Bronchial epithelial cell (primary cell): ENCODE measurements at regions not wholly inside any gene's neighbourhood (a gene's known extent, or its start where the extent isn't known, plus 50 kb on each side); places are given as distances from the start of the nearest gene placed in this dataset.

ENCODE experiments used
- DNase-seq: peaks from one replicate; pipeline ENCODE4 v3.0.0-alpha.2; 2010; ENCODE audit warnings: low read depth
- FAIRE-seq: peaks from 2 replicates; lab custom pipeline; 2011; peaks lifted over from hg19 to GRCh38; lab: Jason Lieb, UNC
- H3K27me3 ChIP-seq: 2 replicates; pipeline ENCODE4 v1.5.1; 2011; ENCODE audit warnings: low read length; ENCODE audit not compliant: control insufficient read depth, insufficient read depth
- H3K36me3 ChIP-seq: 2 replicates; pipeline ENCODE4 v1.5.1; 2011; ENCODE audit warnings: low read length; ENCODE audit not compliant: control insufficient read depth, insufficient read depth
- H3K4me3 ChIP-seq: 2 replicates; pipeline ENCODE4 v1.5.1; 2011; ENCODE audit warnings: mild to moderate bottlenecking, low read depth, low read length, control low read depth
- TF ChIP-seq, protein P1 (sequence below): IDR thresholded peaks from 2 replicates; pipeline ENCODE4 v1.5.1; 2011; ENCODE audit warnings: mild to moderate bottlenecking, moderate library complexity, low read length, control low read depth, inconsistent platforms; ENCODE audit not compliant: insufficient read depth, severe bottlenecking

DNA sequence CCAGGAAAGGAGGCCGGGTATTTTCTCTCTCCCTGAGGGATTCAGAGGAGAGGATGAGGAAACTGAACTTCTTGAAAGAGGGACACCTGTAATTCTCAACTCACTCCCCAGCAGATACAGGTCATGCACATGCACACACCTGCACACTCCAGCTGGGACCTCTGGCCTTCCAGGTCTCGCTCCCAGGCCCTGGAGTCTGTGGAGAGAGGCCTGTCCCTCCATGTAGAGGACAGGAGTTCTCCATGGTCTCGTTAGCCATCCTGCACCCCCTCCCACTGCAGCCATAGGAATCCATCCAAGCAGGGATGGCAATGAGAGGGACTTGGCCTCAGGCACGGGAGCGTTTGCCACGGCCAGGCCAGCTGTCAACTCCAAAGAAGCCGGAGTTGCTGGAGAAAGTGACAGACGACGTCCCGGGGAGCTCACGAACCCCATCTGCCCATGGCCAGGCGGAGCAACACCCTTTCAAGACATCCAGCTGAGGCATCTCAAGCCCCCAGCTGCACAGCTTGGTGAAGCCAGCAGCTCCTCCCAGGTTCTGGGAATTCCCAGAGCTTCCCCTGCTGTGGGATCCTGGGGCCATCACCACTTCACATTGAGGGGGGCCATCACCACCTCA is 223.3 kb downstream of the UACA start:
- Histone ChIP-seq H3K27me3 (peaks cover 34% of the 10 kb centered on the region), H3K36me3 (no peaks in the 10 kb centered on the region), H3K4me3 (no peak overlapping the region)
- DNase-seq (no peak), FAIRE-seq (no peak)
- TF ChIP-seq, protein P1, sequence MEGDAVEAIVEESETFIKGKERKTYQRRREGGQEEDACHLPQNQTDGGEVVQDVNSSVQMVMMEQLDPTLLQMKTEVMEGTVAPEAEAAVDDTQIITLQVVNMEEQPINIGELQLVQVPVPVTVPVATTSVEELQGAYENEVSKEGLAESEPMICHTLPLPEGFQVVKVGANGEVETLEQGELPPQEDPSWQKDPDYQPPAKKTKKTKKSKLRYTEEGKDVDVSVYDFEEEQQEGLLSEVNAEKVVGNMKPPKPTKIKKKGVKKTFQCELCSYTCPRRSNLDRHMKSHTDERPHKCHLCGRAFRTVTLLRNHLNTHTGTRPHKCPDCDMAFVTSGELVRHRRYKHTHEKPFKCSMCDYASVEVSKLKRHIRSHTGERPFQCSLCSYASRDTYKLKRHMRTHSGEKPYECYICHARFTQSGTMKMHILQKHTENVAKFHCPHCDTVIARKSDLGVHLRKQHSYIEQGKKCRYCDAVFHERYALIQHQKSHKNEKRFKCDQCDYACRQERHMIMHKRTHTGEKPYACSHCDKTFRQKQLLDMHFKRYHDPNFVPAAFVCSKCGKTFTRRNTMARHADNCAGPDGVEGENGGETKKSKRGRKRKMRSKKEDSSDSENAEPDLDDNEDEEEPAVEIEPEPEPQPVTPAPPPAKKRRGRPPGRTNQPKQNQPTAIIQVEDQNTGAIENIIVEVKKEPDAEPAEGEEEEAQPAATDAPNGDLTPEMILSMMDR: no peak

- H3K27me3 ChIP-seq: peaks cover 35% of the 10 kb centered on the region
- DNase-seq (no peak), FAIRE-seq (no peak)
- TF ChIP-seq, protein P1: no peak
- no peaks in the 10 kb centered on the region for H3K36me3 ChIP-seq
- no peak overlapping the region for H3K4me3 ChIP-seq
These were observed 223.9 kb downstream of the UACA start for GRCh38 chr15:70539409-70539808.

DNA sequence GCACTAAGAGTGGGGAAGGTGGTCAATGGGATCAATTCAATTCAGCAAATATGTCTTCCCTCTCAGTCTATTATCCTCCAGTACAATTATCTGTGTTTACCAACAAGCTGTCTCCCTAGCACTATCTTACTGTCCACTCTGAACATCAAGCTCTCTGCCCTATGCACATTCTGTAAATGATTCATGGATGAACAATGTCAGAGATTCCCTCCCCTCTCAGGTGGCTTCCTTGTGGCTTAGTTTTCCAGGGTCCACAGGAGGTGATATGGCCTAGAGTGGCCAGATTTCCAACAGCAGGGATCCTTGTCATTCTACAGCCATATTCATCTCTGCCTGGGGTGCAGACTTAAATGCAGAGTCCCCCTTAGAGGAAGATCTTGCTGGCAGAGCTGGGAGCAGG is 225.1 kb downstream of the UACA start:
- FAIRE-seq: no peak
- H3K4me3 ChIP-seq: no peak overlapping the region
- H3K36me3 ChIP-seq: no peaks in the 10 kb centered on the region
- DNase-seq: no peak
- H3K27me3 ChIP-seq: peaks cover 35% of the 10 kb centered on the region
- TF ChIP-seq, protein P1: no peak

- TF ChIP-seq, protein P1: no peak
- FAIRE-seq: no peak
- H3K4me3 ChIP-seq: no peak overlapping the region
- no peaks in the 10 kb centered on the region for H3K36me3 ChIP-seq
- DNase-seq: no peak
- H3K27me3 ChIP-seq: peaks cover 39% of the 10 kb centered on the region
These were observed 227.4 kb downstream of the UACA start for GRCh38 chr15:70535955-70536338.

DNA sequence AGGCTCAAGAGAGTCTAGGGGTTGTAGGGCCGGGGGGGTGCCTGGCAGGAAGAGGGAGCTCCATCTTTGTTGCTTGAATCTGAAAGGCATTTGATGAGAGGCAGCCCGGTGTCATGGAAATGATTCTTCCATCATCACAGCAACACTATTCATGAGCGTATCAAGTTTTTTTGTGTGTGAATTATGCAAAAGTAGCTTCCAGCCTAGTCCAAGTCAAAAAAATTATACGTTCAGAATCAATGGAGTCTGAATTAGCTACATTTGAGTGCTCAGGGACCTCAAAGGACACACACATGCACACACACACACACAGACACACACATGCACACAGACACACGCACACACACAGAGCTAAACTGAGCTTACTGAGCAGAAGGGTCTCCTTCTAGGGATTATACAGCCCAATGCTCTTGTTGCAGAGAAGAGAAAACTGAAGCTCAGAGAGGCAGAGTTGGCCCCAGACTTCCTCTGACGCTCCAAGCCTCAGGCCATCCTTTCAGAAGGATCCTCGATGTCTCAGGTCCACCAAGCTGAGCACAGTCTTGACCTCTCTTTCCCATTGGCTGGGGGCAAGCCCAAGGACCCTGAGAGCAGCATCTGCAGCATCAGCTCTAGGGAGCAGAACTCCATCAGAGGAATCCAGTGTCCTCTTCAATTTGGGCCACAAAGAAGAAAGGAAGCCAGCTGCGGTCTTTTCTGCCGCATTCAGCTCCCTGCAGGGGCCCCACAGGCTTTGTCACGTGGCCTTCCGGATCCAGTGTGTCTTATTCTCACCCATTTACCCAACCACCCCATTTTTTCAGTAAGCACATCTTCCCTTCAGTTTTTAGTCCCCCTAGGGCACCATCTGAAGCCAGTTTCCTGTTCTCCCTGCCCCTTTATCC is 228.0 kb downstream of the UACA start:
- FAIRE-seq: no peak
- peaks cover 37% of the 10 kb centered on the region for H3K27me3 ChIP-seq
- TF ChIP-seq, protein P1: no peak

More for the DNA sequence above, 228.0 kb downstream of the UACA start:
- no peak for DNase-seq
- Histone ChIP-seq H3K4me3 (no peak overlapping the region), H3K36me3 (no peaks in the 10 kb centered on the region)
